NCI-H2227 (cell line): ENCODE measurements at regions not wholly inside any gene's neighbourhood (a gene's known extent, or its start where the extent isn't known, plus 50 kb on each side); places are given as distances from the start of the nearest gene placed in this dataset.

Source experiments
- DNase-seq: peaks from one replicate; lab custom pipeline; 2025; ENCODE audit not compliant: unreplicated experiment; lab: John Stamatoyannopoulos, UW

DNA sequence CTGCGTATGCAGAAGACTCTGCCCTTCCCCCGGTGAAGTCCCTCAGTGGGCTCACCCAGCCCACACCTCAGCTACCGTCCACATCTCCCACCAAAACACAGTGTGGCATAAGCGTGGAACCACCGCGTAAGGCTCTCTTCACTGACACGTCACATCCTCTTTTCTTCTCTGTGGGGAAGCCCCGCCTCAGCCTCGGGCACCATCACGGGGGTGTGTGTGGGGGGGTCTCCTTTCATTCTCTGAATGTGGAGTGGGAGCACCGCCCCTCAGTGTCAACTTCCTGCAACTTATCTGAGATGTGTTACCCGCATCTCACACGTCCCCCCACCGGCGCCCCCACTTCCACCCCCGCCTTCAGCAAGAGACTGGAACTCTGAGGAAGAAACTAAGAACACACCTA, 388.4 kb upstream of the JARID2 start:
- DNase-seq, result no peak

- DNase-seq, result no peak
Measured at GRCh38 chr6:14858808-14859207, 387.1 kb upstream of the JARID2 start.

DNA sequence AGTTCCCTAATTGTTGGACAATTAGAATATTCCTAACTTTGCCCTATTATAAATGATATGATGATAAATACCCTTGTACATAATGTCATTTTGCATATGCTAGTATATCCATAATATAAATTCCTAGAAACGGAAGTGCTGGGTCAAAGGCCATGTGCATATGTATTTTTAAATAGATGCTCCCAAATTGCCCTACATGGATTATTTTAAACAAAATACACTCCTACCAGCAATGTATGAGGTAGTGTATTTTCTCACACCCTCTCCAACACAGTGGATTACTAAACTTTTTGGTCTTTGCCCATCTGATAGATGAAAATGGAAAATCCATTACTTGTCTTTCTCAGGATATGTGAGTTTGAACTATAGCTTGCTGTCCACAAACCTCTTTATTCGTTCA, 385.1 kb upstream of the JARID2 start:
- DNase-seq, result no peak

DNA sequence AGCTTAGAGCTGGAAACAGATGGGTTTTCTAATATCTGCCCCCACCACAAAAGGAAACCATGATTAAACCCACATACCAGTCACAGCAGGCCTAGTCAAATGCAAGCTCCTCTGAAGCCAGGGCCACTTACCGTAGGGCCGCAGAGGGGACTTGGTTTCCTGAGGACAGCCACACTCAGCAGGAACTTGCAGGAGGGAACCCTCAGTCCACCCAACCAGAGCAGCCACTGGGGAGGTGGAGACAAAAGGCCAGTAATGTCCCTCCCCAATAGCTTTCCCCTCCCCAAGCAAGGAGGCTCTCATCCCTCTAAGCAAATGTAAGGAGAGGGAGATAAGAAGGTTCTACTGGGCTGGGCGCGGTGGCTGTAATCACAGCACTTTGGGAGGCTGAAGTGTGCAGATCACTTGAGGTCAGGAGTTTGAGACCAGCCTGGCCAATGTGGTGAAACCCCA, 384.4 kb upstream of the JARID2 start:
- no peak for DNase-seq

GRCh38 chr6:14862845-14863244, 383.0 kb upstream of the JARID2 start:
- DNase-seq, result no peak

GRCh38 chr6:14863902-14864850, 381.7 kb upstream of the JARID2 start:
- DNase-seq, result no peak

GRCh38 chr6:14865531-14866100, 380.3 kb upstream of the JARID2 start:
- no peak for DNase-seq

DNA sequence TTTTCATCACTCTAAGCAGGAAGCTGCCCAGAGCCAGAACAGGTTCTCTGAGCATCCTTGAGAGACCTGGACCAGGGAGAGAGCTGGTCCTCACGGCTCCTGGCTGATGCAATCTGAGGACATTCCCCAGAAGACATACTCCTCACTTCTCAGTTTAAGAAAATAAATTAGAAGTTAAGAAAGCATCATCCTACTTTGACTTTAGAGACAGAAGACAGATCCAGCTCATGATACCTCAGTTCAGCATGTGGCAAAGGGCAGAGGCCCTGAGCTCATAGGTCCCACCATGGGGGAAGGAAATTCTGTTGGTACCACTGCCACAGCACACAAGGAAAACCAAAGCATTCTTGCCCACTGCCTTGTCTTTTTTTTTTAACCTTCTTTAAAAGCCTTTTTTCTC, 378.1 kb upstream of the JARID2 start:
- no peak for DNase-seq

DNA sequence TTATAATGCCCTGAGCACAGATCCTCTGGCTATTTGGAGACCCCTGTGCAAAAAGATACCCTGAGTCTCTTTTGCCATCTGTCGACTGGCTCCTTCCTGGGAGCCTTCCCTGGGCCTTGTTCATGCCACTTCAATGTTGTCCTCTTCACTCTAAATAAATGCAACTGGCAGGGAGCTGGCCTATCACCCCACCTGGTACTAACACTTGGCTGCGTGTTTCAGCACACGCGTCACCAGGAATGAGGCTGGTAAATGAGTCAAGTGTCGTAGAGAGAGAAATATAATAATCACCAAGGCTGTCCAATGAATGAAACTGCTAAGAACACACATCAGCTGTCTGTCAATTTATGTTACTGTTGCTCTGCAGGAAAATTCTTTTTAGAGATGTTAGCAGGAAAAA, 374.6 kb upstream of the JARID2 start:
- no peak for DNase-seq

DNA sequence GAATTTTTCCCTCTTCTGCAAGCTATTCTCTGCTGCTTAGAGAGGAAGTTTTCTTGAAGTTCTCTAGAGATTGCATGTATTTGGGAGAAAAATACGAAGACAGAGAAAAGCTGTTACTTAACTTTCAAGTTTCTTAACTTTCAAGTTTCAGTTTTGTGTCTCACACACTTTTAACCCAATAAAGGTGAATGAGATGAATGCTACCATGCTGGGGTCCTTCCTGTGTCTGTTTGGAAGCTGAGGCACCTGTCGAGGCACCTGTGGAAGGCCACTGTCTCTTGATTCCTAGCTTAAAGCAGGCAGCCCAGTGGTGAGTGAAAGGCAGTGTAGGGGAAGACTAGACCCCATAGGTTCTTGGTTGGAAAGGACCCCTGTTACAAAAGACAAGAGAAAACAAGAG, 372.8 kb upstream of the JARID2 start:
- no peak for DNase-seq

- no peak for DNase-seq
Measured at GRCh38 chr6:14873781-14874441, 372.0 kb upstream of the JARID2 start.

GRCh38 chr6:14874975-14875480, 370.8 kb upstream of the JARID2 start:
- no peak for DNase-seq

- no peak for DNase-seq
Measured at GRCh38 chr6:14875481-14876063, 370.3 kb upstream of the JARID2 start.

DNA sequence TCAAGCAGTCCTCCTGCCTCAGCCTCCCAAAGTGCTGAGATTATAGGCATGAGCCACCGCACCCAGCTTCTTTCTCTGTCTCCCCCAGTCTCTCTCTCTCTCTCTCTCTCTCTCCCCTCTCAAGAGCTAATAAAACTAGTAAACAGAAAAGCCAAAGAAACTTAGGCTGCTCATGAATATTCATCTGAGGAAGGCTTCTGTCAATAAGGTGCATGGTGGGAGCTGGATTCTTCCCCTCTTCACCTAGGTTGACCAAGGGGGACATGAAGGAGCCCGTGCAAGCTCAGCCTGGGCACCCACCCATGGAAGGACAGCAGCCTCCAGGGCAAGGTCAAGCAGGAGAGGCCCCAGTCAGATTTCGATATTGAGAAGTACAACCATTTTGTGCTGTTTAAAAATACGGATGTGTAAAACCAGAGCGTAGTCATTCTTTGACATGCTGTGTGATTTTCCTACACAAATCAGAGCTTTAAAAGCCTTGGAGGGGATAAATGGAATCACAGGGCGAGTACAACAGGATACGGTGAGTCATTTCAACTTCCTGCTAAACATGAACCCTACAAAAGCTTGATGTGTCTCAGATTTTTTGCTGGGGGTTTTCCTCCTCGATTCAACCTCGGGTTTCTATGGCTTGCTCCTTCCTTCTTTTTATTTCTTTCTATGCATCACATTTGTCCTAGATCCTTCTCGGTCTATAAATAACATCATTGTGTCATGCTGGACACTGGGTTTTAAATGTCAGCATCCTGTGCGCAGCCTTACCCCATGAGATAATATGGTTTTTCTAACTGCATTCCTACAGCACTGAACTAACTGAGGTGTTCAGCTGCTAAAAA, 368.9 kb upstream of the JARID2 start:
- no peak for DNase-seq

DNA sequence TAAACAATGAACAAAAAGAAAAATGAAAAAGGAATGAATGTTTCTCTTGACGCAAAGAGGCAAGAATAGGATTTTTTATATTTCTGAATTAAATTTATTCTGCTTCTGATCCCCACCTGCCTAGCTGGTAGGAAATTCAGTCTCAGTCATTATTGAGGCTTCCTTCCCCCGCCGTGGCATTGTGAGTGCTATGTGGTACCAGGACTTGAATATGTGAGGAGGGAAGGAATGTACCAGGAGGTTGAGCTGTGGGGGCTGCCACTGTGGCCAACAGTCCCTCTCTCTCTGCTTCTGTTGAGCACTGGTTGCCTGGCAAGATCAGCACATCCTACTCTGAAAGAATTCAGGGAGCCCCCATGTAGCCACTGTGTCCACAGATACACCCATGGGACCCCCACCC, 368.1 kb upstream of the JARID2 start:
- DNase-seq, result no peak

- no peak for DNase-seq
Measured at GRCh38 chr6:14880052-14880451, 365.8 kb upstream of the JARID2 start.

- no peak for DNase-seq
Measured at GRCh38 chr6:14880677-14881076, 365.2 kb upstream of the JARID2 start.

GRCh38 chr6:14881398-14881797, 364.5 kb upstream of the JARID2 start:
- no peak for DNase-seq

- no peak for DNase-seq
Measured at GRCh38 chr6:14882394-14883026, 363.4 kb upstream of the JARID2 start.

- no peak for DNase-seq
Measured at GRCh38 chr6:14883921-14884320, 361.9 kb upstream of the JARID2 start.
